Activated CD8-positive, alpha-beta T cell treated with anti-CD3 and anti-CD28 coated beads, Interleukin-2, amount 10 ng/mL, durations not matched to agents 7 days and 5 days (primary cell): ENCODE measurements at regions not wholly inside any gene's neighbourhood (a gene's known extent, or its start where the extent isn't known, plus 50 kb on each side); places are given as distances from the start of the nearest gene placed in this dataset.

Experiments used
- ATAC-seq: fragments of 150-1000 bp; cut with Tn5 transposase; one replicate; pipeline ENCODE4 v1.10.0; 2021; ENCODE audit warnings: moderate library complexity
- CTCF ChIA-PET: fragments of 350-600 bp; sonication (Branson Sonifier 250); formaldehyde crosslinking; loops from one replicate; lab custom pipeline; 2021; ENCODE audit warnings: antibody characterized with exemption; lab: Charles Lee
- POLR2A ChIA-PET: fragments of 350-600 bp; sonication (Branson Sonifier 250); formaldehyde crosslinking; loops from one replicate; lab custom pipeline; 2021; ENCODE audit warnings: antibody characterized with exemption; lab: Charles Lee
- DNase-seq: peaks from one replicate; pipeline ENCODE4 v3.0.0-alpha.2; 2020
- H3K27ac Mint-ChIP-seq: one replicate; pipeline ENCODE4 v1.8.0; 2021; ENCODE audit warnings: mild to moderate bottlenecking, mixed read lengths
- H3K27me3 Mint-ChIP-seq: one replicate; pipeline ENCODE4 v1.8.0; 2021; ENCODE audit warnings: low read depth, mixed read lengths
- H3K36me3 Mint-ChIP-seq: one replicate; pipeline ENCODE4 v1.8.0; 2021; ENCODE audit warnings: low read depth, mixed read lengths
- H3K4me1 Mint-ChIP-seq: one replicate; pipeline ENCODE4 v1.8.0; 2021; ENCODE audit warnings: low read depth, mixed read lengths
- H3K4me3 Mint-ChIP-seq: one replicate; pipeline ENCODE4 v1.8.0; 2021; ENCODE audit warnings: mild to moderate bottlenecking, mixed read lengths
- H3K9me3 Mint-ChIP-seq: one replicate; pipeline ENCODE4 v1.8.0; 2022; ENCODE audit warnings: mixed read lengths; ENCODE audit not compliant: insufficient read depth

- no peaks in the 10 kb centered on the region for H3K36me3 Mint-ChIP-seq
- no peaks in the 10 kb centered on the region for H3K27me3 Mint-ChIP-seq
- POLR2A ChIA-PET, result no interaction called here
- no peak overlapping the region for H3K27ac Mint-ChIP-seq
- H3K4me3 Mint-ChIP-seq, result no peak overlapping the region
- H3K9me3 Mint-ChIP-seq, result no peaks in the 10 kb centered on the region
- CTCF ChIA-PET, result no interaction called here
- DNase-seq (no peak), ATAC-seq (no peak)
- no peaks in the 10 kb centered on the region for H3K4me1 Mint-ChIP-seq
Observed at GRCh38 chr11:29368126-29368525, 648.7 kb downstream of the KCNA4 start.

- Mint-ChIP-seq H3K4me3 (no peak overlapping the region), H3K4me1 (no peaks in the 10 kb centered on the region), H3K27me3 (no peaks in the 10 kb centered on the region), H3K27ac (no peak overlapping the region), H3K9me3 (no peaks in the 10 kb centered on the region), H3K36me3 (no peaks in the 10 kb centered on the region)
- POLR2A ChIA-PET, result no interaction called here
- ATAC-seq, result no peak
- DNase-seq, result no peak
- CTCF ChIA-PET, result no interaction called here
Observed at GRCh38 chr11:29364006-29364405, 652.8 kb downstream of the KCNA4 start.

GRCh38 chr11:29361369-29361768 lies 655.5 kb downstream of the KCNA4 start:
- DNase-seq, result no peak
- POLR2A ChIA-PET, result no interaction called here
- no peak for ATAC-seq
- Mint-ChIP-seq H3K36me3 (no peaks in the 10 kb centered on the region), H3K4me3 (no peak overlapping the region), H3K4me1 (no peaks in the 10 kb centered on the region), H3K27ac (no peak overlapping the region), H3K9me3 (no peaks in the 10 kb centered on the region), H3K27me3 (no peaks in the 10 kb centered on the region)
- CTCF ChIA-PET, result no interaction called here

- Mint-ChIP-seq H3K27ac (no peak overlapping the region), H3K27me3 (no peaks in the 10 kb centered on the region), H3K4me3 (no peak overlapping the region), H3K4me1 (no peaks in the 10 kb centered on the region), H3K9me3 (no peaks in the 10 kb centered on the region), H3K36me3 (no peaks in the 10 kb centered on the region)
- ChIA-PET CTCF (no interaction called here), POLR2A (no interaction called here)
- ATAC-seq, result no peak
- DNase-seq, result no peak
Observed at GRCh38 chr11:29353833-29354232, 663.0 kb downstream of the KCNA4 start.

- H3K4me3 Mint-ChIP-seq, result no peak overlapping the region
- ATAC-seq (no peak), DNase-seq (no peak)
- no peaks in the 10 kb centered on the region for H3K9me3 Mint-ChIP-seq
- POLR2A ChIA-PET, result no interaction called here
- CTCF ChIA-PET, result no interaction called here
- no peaks in the 10 kb centered on the region for H3K36me3 Mint-ChIP-seq
- no peak overlapping the region for H3K27ac Mint-ChIP-seq
- no peaks in the 10 kb centered on the region for H3K27me3 Mint-ChIP-seq
- H3K4me1 Mint-ChIP-seq, result no peaks in the 10 kb centered on the region
Observed at GRCh38 chr11:29352273-29352795, 664.5 kb downstream of the KCNA4 start.

GRCh38 chr11:29351301-29351873 lies 665.4 kb downstream of the KCNA4 start:
- Mint-ChIP-seq H3K27ac (no peak overlapping the region), H3K27me3 (no peaks in the 10 kb centered on the region), H3K4me3 (no peak overlapping the region), H3K36me3 (no peaks in the 10 kb centered on the region), H3K4me1 (no peaks in the 10 kb centered on the region), H3K9me3 (no peaks in the 10 kb centered on the region)
- CTCF ChIA-PET, result no interaction called here
- ATAC-seq, result no peak
- DNase-seq, result no peak
- POLR2A ChIA-PET, result no interaction called here

GRCh38 chr11:29343465-29344333 lies 673.1 kb downstream of the KCNA4 start:
- H3K4me3 Mint-ChIP-seq, result no peak overlapping the region
- CTCF ChIA-PET, result interaction anchor here (0.9 to 1.2 kb wide), 3 partner anchors 9 to 41 kb away, joined by 3 to 9 read pairs (median 4); no protein-coding TSS in a partner anchor
- peak; percentile 46 for DNase-seq
- POLR2A ChIA-PET, result no interaction called here
- no peak overlapping the region for H3K27ac Mint-ChIP-seq
- no peaks in the 10 kb centered on the region for H3K36me3 Mint-ChIP-seq
- no peaks in the 10 kb centered on the region for H3K27me3 Mint-ChIP-seq
- ATAC-seq, result peak; percentile 58
- no peaks in the 10 kb centered on the region for H3K9me3 Mint-ChIP-seq
- H3K4me1 Mint-ChIP-seq, result no peaks in the 10 kb centered on the region

GRCh38 chr11:29336727-29337575 lies 679.9 kb downstream of the KCNA4 start:
- POLR2A ChIA-PET, result no interaction called here
- CTCF ChIA-PET, result no interaction called here
- H3K27me3 Mint-ChIP-seq, result no peaks in the 10 kb centered on the region
- no peaks in the 10 kb centered on the region for H3K4me1 Mint-ChIP-seq
- H3K9me3 Mint-ChIP-seq, result no peaks in the 10 kb centered on the region
- no peaks in the 10 kb centered on the region for H3K36me3 Mint-ChIP-seq
- no peak overlapping the region for H3K27ac Mint-ChIP-seq
- DNase-seq (no peak), ATAC-seq (no peak)
- H3K4me3 Mint-ChIP-seq, result no peak overlapping the region

- no peak overlapping the region for H3K27ac Mint-ChIP-seq
- H3K9me3 Mint-ChIP-seq, result no peaks in the 10 kb centered on the region
- H3K4me1 Mint-ChIP-seq, result no peaks in the 10 kb centered on the region
- ChIA-PET POLR2A (no interaction called here), CTCF (interaction anchor here (2.0 kb wide), 1 partner anchor 9 kb away, joined by 9 read pairs; no protein-coding TSS in a partner anchor)
- H3K27me3 Mint-ChIP-seq, result no peaks in the 10 kb centered on the region
- no peak overlapping the region for H3K4me3 Mint-ChIP-seq
- no peaks in the 10 kb centered on the region for H3K36me3 Mint-ChIP-seq
- no peak for DNase-seq
- ATAC-seq, result no peak
Observed at GRCh38 chr11:29334776-29335130, 682.1 kb downstream of the KCNA4 start.

GRCh38 chr11:29333993-29334775 lies 682.6 kb downstream of the KCNA4 start:
- Mint-ChIP-seq H3K36me3 (no peaks in the 10 kb centered on the region), H3K27me3 (no peaks in the 10 kb centered on the region), H3K4me3 (no peak overlapping the region), H3K4me1 (no peaks in the 10 kb centered on the region), H3K9me3 (no peaks in the 10 kb centered on the region), H3K27ac (no peak overlapping the region)
- ChIA-PET POLR2A (no interaction called here), CTCF (interaction anchor here (0.7 to 2.0 kb wide), 2 partner anchors 9 to 1498 kb away, joined by 3 to 9 read pairs; no protein-coding TSS in a partner anchor)
- no peak for DNase-seq
- no peak for ATAC-seq

GRCh38 chr11:29331451-29332010 lies 685.3 kb downstream of the KCNA4 start:
- CTCF ChIA-PET, result no interaction called here
- Mint-ChIP-seq H3K27me3 (no peaks in the 10 kb centered on the region), H3K9me3 (no peaks in the 10 kb centered on the region), H3K4me1 (no peaks in the 10 kb centered on the region), H3K36me3 (no peaks in the 10 kb centered on the region), H3K4me3 (no peak overlapping the region), H3K27ac (no peak overlapping the region)
- no peak for ATAC-seq
- no peak for DNase-seq
- POLR2A ChIA-PET, result no interaction called here
